SH-SY5Y (cell line): ENCODE measurements at regions not wholly inside any gene's neighbourhood (a gene's known extent, or its start where the extent isn't known, plus 50 kb on each side); places are given as distances from the start of the nearest gene placed in this dataset.

Experiments used
- GATA2 ChIP-seq: IDR thresholded peaks from 2 replicates; pipeline ENCODE4 v1.6.1; 2011; ENCODE audit warnings: mild to moderate bottlenecking, low read depth, low read length
- GATA3 ChIP-seq: IDR thresholded peaks from 2 replicates; pipeline ENCODE4 v1.6.1; 2011; ENCODE audit warnings: low read depth, mild to moderate bottlenecking, low read length, moderate library complexity

DNA sequence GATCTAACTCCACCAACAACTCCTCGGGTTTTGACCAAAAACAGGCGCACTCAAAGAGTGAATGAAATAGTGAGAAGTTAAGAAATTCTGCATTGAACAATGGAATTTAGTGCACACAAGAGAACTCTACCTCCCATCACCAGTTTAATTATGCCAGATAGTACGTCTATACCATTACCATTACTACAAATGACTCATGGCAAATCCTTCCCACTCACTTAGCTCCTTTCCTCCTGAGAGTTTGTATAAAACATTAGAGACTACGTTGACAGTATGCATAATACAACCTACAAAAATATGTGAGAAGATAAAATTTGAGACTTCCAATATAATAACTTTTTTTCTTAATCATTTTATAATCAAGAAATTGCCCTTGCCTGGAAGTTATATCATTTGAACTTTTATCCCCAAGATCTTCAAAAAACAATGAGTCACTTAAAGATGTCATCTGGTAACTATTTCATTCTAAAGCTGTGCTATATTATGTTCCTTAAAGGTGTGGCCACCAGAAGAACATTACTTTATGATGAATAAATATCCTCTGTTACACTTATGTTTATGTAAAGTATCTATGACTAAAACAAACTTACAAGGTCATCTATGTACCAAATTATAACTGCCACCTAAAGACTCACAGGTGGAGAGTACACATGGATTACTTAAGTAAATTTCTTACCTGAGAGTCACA, 297.9 kb upstream of the PTGER4 start:
- no peak for TF ChIP-seq GATA3
- no peak for TF ChIP-seq GATA2

GRCh38 chr5:40381016-40381415, 298.7 kb upstream of the PTGER4 start:
- TF ChIP-seq GATA3 (no peak), GATA2 (no peak)

DNA sequence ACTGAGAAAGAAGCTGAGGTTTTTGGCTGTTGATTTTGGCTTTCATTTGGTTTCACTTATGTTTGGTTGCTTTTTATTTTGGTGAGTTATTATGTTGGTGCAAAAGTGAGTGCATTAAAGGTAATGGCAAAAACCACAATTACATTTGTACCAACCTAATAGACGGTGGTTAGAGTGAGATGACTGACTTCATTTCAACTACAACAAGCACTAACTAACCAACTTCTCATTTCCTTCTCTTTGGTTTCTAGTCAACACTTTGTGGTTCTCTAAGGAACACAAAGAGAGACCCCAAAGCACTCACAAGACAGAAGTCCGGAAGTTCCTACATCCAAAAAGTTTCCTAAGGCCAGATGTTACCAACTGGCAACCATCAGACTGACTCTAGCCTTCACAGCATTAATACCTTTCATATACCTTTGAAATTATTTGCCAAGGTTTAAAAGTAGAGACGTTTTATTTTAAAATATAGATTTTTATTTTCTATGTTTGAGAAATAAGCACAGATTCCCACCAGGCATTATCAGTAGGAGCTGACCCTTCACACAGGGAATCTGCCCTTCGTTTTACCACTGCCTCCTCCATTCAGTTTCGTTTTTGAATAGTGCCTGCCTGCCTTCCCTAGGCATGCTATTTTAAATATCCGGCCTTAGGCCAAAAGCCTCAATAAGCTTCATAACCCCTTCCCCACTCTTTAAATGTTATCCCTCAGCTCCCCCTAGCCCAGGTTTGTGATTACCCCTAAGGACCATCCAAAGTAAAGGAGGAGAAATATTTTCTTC, 301.1 kb upstream of the PTGER4 start:
- no peak for TF ChIP-seq GATA3
- TF ChIP-seq GATA2, result no peak

GRCh38 chr5:40376566-40376965, 303.1 kb upstream of the PTGER4 start:
- TF ChIP-seq GATA3 (no peak), GATA2 (no peak)

DNA sequence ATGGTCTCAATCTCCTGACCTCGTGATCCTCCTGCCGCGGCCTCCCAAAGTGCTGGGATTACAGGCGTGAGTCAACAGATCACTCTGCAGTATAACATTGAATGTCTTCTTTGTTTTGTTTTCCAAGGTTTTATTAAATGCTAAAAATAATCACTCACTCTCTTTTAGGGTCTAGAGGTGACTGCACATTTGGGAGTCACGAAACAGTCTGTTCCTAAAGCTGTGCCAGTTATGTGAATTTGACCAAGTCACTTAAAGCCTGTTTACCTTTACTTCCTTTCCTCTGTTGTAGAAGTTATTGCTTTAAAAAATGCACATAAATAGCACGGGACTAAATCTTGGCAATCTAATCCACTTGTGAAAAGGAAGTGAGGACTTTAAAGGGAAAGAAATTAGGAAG, 304.9 kb upstream of the PTGER4 start:
- TF ChIP-seq GATA2 (no peak), GATA3 (no peak)

- TF ChIP-seq GATA3 (no peak), GATA2 (no peak)
Observed at GRCh38 chr5:40368200-40368599, 311.5 kb upstream of the PTGER4 start.

DNA sequence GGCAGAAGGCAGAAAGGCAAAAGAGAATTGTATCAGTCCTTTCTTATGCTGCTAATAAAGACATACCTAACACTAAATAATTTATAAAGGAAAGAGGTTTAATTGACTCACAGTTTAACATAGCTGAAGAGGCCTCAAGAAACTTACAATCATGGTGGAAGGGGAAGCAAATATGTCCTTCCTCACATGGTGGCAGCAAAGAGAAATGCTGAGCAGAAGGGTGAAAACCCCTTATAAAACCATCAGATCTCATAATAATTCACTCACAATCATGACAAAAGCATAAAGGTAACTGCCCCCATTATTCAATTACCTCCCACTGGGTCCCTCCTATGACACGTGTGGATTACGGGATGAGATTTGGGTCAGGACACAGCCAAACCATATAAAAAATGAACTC, 312.5 kb upstream of the PTGER4 start:
- TF ChIP-seq GATA3 (no peak), GATA2 (no peak)

DNA sequence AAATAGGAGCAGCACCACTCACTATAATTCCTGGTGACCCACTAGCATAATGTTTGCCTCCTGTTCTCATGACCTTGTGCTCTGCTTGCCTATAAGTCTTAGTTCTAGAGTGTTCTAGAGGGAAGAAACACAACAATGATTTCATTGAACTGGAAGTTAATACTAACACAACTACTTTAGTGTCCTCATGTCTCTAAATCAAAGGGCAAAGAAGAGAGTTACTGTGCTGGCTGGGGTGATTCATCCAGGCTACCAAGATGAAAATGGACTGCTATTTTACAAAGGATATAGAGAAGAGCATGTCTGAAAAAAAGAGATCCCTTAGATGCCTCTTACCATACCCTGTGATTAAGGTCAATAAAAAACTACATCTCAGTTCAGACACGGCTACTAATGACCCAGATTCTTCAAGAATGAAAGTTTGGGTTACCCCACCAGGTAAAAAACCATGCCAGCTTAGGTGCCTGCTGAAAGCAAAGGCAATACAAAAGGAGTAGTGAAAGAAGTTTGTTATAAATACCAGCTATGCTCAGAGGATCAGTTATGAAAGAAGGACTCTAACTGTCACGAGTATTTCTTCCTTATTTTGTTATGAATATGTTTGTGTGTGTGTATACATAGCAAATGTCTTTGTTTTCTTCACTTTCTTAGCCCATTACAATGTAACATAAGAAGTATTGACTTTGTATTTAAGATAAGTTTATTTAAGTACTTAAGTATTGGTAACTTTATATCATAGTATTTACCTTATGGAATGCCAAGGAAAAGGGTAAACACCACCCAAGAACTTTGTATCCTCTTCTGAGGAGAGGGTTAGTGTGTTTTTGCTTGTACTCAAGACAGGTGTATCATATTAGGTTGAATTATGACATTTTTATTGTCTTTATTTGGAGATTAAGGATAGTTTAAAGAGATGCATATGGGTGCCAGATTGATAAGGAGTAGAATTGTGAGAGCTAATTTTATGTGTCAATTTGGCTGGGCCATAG, 314.1 kb upstream of the PTGER4 start:
- no peak for TF ChIP-seq GATA3
- TF ChIP-seq GATA2, result no peak

DNA sequence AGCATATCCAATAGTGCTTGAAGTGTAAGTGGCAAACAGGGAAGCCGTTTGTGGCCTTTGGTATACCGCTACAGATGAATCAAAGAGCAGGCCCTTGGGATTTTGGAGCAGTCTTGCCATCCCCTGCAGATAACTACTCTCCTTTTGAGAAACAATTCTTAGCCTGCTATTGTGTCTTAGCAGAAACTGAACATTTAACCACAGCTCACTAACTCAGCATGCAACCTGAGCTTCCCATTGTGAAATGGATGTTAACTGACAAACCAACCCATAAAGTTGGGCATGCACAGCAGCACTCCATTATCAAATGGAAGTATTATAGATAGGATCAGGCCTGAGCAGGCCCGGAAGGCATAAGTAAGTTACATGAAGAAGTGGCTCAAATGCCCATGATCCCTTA, 315.3 kb upstream of the PTGER4 start:
- TF ChIP-seq GATA3 (no peak), GATA2 (no peak)

DNA sequence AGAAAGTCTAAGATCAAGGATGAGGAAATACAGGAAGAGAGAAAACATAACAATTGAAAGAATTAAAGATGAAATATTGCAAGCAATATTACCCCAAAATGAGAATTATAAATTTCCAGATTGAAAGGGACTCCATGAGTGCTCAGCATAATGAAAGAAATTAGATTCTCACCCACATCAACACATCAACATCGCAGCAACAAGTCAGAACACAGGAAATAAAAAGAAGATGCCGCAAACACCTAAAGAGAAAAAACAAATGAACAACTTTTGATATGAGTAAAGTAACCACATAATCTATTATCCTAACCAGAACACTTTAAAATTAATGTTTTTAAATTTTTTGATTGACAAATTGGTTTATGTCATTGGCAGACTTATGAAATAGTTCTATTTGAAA, 318.3 kb upstream of the PTGER4 start:
- TF ChIP-seq GATA3, result no peak
- no peak for TF ChIP-seq GATA2

GRCh38 chr5:40360685-40361084, 319.0 kb upstream of the PTGER4 start:
- no peak for TF ChIP-seq GATA3
- TF ChIP-seq GATA2, result no peak

DNA sequence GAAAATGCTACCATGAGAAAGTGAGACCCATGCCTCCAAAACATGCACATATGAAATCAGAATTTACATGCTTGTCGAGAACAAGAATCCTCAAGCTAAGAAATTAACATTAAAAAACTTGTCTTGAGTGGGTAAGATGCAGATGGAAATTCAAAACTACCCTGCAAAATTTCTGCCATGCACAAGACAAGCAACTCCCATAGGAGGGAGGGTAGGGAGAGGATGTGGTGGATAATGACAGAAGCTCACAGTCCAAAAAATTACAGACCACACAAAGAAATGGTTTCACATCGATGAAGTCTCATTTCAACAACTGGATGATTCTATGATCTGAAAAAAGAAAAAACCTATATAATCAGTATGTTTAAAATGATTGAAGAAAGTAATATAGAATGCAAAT, 319.9 kb upstream of the PTGER4 start:
- no peak for TF ChIP-seq GATA3
- no peak for TF ChIP-seq GATA2

GRCh38 chr5:40359093-40359492, 320.6 kb upstream of the PTGER4 start:
- TF ChIP-seq GATA3, result no peak
- no peak for TF ChIP-seq GATA2

GRCh38 chr5:40356248-40356647, 323.5 kb upstream of the PTGER4 start:
- no peak for TF ChIP-seq GATA3
- no peak for TF ChIP-seq GATA2

DNA sequence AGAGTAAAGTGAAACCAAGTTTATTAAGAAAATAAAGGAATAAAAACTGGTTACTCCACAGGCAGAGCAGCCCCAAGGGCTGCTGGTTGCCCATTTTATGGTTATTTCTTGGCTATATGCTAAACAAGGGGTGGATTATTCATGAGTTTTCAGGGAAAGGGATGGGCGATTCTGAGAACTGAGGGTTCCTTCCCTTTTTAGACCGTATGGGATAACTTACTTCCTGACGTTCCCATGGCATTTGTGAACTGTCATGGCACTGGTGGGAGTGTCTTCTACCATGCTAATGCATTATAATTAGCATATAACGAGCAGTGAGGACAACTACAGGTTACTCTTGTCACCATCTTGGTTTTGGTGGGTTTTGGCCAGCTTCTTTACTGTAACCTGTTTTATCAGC, 323.9 kb upstream of the PTGER4 start:
- no peak for TF ChIP-seq GATA2
- no peak for TF ChIP-seq GATA3
